CD4-positive, alpha-beta T cell treated with Interleukin-17A for 1 hour (primary cell): ENCODE measurements at regions not wholly inside any gene's neighbourhood (a gene's known extent, or its start where the extent isn't known, plus 50 kb on each side); places are given as distances from the start of the nearest gene placed in this dataset.
"Not testable (repeated sequence)": the region's sequence is repeated elsewhere in the genome, so short reads cannot be mapped to it uniquely, and the experiment has no call there.

ENCODE experiments used
- DNase-seq: peaks from one replicate; pipeline ENCODE4 v3.0.0-alpha.2; 2020

DNA sequence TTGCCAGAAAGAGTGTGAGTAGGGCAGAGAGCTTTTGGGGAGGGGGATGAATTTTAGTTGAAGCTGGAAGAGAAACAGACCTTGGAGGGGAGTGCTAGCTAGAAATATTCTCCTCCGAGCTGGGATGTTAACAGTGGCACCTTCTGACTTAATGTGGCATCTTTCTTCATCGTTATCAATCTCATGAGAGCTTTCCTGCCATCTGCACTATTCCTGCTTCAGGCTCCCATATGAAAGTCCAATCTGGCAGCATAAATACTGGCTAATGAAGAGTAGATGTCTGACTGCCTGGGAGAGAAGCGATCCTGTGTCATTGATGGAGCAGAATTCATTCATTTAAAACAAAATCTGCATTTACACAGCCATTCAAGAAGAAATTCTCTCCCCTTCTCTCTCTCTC lies 284.5 kb downstream of the TMEM38B start:
- DNase-seq = no peak

GRCh38 chr9:105979290-105979689 lies 284.9 kb downstream of the TMEM38B start:
- no peak for DNase-seq

DNA sequence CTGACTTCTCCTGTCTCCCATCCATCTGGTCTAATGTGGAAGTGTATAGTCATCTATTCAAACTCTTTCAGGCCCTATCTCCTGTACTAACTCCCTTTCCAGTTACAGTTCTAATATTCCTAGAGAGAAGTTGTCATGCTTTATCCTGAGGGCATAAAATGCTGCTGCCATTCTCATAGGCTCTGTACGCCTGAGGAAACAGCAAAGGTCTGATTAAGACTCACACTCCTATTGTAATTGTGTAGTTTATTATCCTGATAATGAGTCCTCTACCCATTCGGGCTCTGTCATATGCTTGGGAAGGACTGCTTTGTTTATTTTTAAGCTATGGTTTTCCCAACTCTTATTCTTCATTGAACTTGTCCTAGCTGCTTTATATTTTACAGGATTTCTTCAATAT lies 290.4 kb downstream of the TMEM38B start:
- no peak for DNase-seq

- DNase-seq = no peak
Measured at GRCh38 chr9:105993116-105993854, 298.9 kb downstream of the TMEM38B start.

DNA sequence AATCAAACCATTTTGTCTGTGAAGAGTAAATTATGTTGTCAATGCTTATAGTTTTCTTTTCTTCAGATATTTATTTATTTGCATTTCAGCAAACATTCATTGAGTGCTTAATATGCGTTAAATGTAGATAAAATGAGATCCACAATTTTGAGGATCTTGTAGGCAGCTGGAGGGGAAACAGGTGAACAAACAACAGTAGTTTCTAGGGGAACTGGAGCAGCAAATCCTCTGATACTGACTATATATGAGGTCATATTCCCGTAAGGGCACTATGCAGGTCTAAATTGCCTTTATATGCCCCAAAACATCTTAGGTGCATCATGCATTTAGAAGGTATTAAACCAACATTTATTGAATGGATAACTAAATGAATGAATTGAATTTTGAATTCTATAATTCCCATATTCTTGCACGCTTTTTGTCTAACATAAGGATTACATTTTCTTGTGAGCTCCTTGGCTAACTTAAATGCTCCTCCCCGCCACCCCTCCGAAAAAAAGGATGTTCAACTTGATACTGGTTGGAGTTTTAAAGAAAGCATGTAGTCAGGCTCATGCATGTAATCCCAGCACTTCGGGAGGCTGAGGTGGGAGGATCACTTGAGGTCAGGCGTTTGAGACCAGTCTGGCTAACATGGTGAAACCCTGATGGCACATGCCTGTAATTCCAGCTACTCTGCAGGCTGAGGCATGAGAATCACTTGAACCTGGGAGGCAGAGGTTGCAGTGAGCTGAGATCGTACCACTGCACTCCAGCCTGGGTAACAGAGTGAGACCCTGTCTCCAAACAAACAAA lies 299.8 kb downstream of the TMEM38B start:
- no peak for DNase-seq

GRCh38 chr9:105994970-105995369 lies 300.6 kb downstream of the TMEM38B start:
- DNase-seq = no peak

GRCh38 chr9:106017198-106017740 lies 322.9 kb downstream of the TMEM38B start:
- DNase-seq = no peak

GRCh38 chr9:106019039-106019680 lies 324.8 kb downstream of the TMEM38B start:
- no peak for DNase-seq

DNA sequence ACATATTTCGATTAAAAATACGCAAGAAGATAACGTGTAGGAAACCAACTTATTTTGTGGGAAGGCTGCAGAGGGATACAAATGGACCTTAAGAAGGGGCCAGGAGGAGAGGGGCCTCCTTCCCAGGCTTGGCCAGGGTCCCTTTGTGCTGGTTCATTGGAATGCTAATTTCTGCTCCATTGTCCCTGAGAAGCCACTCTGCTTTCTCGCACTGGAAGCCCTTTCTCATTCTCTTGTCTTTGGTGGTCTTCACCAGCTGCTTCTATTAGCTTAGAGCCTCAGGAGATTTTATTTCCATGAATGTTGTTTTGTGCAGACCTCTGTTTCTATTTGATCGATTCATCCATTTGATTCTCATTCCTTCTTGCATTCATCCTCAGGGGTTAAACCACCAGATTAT lies 325.4 kb downstream of the TMEM38B start:
- no peak for DNase-seq

- no peak for DNase-seq
Measured at GRCh38 chr9:106020186-106020585, 325.8 kb downstream of the TMEM38B start.

DNA sequence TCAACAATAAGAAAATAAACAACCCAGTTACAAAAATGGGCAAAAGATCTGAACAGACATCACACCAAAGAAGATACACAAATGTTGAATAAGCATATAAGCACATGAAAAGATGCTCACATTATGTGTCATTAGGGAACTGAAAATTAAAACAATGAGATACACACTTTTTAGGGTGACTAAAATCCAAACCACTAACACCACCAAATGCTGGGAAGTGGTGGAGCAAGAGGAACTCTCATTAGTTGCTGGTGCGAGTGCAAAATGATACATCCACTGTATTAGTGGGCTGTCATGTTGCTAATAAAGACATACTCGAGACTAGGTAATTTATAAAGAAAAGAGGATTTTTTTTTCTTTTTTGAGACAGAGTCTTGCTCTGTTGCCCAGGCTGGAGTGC lies 329.1 kb downstream of the TMEM38B start:
- no peak for DNase-seq

GRCh38 chr9:106025453-106025852 lies 331.1 kb downstream of the TMEM38B start:
- DNase-seq = no peak

- DNase-seq = not testable (repeated sequence)
Measured at GRCh38 chr9:106030146-106030545, 335.8 kb downstream of the TMEM38B start.

GRCh38 chr9:106032978-106033377 lies 338.6 kb downstream of the TMEM38B start:
- DNase-seq = no peak

DNA sequence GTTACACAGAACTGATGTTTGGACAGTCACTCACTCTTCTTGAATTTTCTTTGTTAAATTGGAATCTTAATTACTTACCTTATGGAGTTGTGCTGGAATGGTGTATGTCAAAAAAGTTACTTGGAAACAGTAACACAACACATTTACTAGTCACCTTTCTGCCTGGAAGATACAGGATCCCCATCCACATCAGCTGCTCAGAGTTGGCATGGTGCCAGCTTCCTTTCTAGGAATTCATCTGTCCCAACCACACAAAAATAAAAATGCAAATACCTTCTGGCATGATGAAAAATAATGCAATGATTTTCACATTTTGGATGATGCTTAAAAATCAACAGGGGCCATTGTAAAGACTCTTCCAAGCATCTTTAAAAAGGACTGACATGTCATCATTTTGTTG lies 341.5 kb downstream of the TMEM38B start:
- DNase-seq = no peak

DNA sequence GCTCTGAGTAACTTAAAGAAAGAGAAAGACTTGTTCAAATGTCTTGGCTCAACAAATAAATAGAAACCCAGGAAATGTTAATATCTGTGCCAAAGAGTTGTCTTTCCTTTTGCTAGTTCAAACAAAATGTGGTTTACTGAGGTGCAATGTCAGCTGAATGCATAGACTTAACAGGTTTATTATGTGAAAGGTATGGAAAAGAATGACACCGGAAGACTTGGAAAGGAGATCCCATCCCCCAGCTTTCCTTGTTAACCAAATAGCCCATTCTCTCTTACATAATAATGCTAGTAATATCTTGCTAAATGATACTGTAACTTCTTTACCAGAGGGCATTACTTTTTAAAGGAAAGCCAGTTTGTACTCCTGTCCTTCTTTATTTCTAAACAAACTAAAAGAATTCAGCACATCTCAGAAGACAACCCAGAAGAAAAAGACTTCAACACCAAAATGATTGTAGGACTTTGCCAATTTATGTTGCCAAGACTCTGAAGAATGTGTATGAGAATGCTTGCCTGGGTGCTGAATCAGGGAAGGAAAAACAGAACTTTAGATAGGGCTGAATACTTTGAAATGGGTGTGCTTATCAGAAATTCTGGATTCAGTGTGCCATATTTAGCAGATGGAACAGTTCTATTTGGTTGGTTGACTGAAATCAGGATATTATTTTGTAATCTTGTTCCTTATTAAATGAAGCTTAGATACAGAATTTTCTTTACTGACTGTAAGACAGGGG lies 344.1 kb downstream of the TMEM38B start:
- no peak for DNase-seq

- no peak for DNase-seq
Measured at GRCh38 chr9:106039151-106039935, 345.0 kb downstream of the TMEM38B start.

- DNase-seq = not testable (repeated sequence)
Measured at GRCh38 chr9:106041920-106042319, 347.6 kb downstream of the TMEM38B start.

DNA sequence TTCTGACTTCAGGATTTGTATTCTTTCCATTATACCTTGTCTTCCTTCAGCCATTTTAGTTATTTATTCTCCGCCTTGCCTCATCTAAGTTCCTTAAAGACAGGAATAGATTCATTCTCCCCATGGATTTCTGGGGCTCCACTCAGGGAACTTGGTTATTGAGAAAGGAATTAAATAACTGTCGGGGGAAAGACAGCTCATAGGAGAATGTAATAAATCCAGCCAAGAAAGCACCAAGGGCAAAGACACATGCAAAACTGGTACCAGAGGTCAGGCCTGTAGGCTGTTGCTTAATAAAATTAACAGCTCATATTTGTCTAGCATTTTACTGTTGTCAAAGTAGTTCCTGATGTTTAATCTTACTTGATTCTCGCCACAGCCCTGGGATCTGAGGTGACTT lies 357.2 kb downstream of the TMEM38B start:
- DNase-seq = no peak

DNA sequence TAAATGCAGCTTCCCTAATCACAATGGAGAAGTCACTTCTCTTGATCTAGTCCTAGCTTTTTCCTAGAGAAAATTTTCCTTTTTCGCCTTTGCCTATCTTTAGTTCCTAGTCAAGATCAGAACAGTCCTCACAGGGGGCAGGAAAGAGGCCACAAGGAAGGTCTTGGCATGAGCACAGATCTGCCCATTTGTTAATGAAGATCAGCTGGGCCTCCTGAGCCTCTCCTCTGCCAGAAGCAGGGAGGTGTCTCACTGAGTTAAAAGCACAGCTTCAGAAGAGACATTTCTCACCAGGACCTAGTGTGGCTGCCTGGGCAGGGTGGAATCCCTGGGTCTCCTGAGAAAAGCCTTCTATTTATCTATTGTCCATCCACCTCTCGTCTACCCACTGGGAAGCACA lies 357.8 kb downstream of the TMEM38B start:
- no peak for DNase-seq

GRCh38 chr9:106052735-106053134 lies 358.4 kb downstream of the TMEM38B start:
- no peak for DNase-seq

GRCh38 chr9:106056328-106056727 lies 362.0 kb downstream of the TMEM38B start:
- no peak for DNase-seq
